DND-41 (cell line): ENCODE measurements at regions not wholly inside any gene's neighbourhood (a gene's known extent, or its start where the extent isn't known, plus 50 kb on each side); places are given as distances from the start of the nearest gene placed in this dataset.

Source experiments
- ATAC-seq: fragments of 200-7000 bp; cut with Tn5 transposase; 3 replicates; pipeline ENCODE4 v1.9.1; 2021; ENCODE audit warnings: low read depth; ENCODE audit not compliant: insufficient read depth
- DNase-seq: peaks from one replicate; pipeline ENCODE4 v3.0.0-alpha.2; 2020
- H2AFZ ChIP-seq: 2 replicates; pipeline ENCODE4 v1.6.0; 2012; ENCODE audit warnings: low read depth, low read length
- H3K27ac ChIP-seq: 2 replicates; pipeline ENCODE4 v1.5.1; 2012; ENCODE audit warnings: low read length, inconsistent platforms
- H3K27me3 ChIP-seq: fragments of 200-600 bp; sonication (generic); 2 replicates; pipeline ENCODE4 v1.6.0; 2012; ENCODE audit warnings: low read length, mild to moderate bottlenecking, inconsistent platforms; ENCODE audit not compliant: insufficient read depth, poor library complexity
- H3K36me3 ChIP-seq: 2 replicates; pipeline ENCODE4 v1.5.1; 2012; ENCODE audit warnings: low read length, inconsistent platforms; ENCODE audit not compliant: insufficient read depth
- H3K4me1 ChIP-seq: 2 replicates; pipeline ENCODE4 v1.5.1; 2012; ENCODE audit warnings: mild to moderate bottlenecking, low read length; ENCODE audit not compliant: insufficient read depth
- H3K4me2 ChIP-seq: 2 replicates; pipeline ENCODE4 v1.6.0; 2012; ENCODE audit warnings: mild to moderate bottlenecking, moderate library complexity, low read length, inconsistent platforms; ENCODE audit not compliant: insufficient read depth
- H3K4me3 ChIP-seq, 2 experiments: fragments of 200-600 bp in 1 of 2; shearing (Covaris generic) in 1 of 2; 2 replicates each; pipeline ENCODE4 v1.5.1; 2012 to 2016; ENCODE audit warnings: inconsistent platforms in 2 of 2, low read length in 2 of 2, mild to moderate bottlenecking in 2 of 2, low read depth in 1 of 2, moderate library complexity in 1 of 2
- H3K79me2 ChIP-seq: 2 replicates; pipeline ENCODE4 v1.6.0; 2012; ENCODE audit warnings: low read length, inconsistent platforms; ENCODE audit not compliant: insufficient read depth
- H3K9ac ChIP-seq: 2 replicates; pipeline ENCODE4 v1.6.0; 2012; ENCODE audit warnings: low read depth, mild to moderate bottlenecking, inconsistent platforms, low read length, moderate library complexity
- H3K9me3 ChIP-seq: 2 replicates; pipeline ENCODE4 v1.5.1; 2012; ENCODE audit warnings: low read length, moderate library complexity, mild to moderate bottlenecking, inconsistent platforms; ENCODE audit not compliant: insufficient read depth, severe bottlenecking
- H4K20me1 ChIP-seq: 2 replicates; pipeline ENCODE4 v1.6.0; 2012; ENCODE audit warnings: low read length; ENCODE audit not compliant: insufficient read depth
- EZH2 ChIP-seq: IDR thresholded peaks from 3 replicates; pipeline ENCODE4 v1.6.1; 2012; ENCODE audit warnings: borderline replicate concordance, low read depth, mild to moderate bottlenecking, moderate library complexity, low read length, inconsistent platforms; ENCODE audit not compliant: severe bottlenecking
- TF ChIP-seq, protein P1 (sequence below): IDR thresholded peaks from 2 replicates; pipeline ENCODE4 v1.5.1; 2012; ENCODE audit warnings: borderline replicate concordance, low read length, moderate library complexity, mild to moderate bottlenecking; ENCODE audit not compliant: poor library complexity, severe bottlenecking; ENCODE audit errors: extremely low read depth

DNA sequence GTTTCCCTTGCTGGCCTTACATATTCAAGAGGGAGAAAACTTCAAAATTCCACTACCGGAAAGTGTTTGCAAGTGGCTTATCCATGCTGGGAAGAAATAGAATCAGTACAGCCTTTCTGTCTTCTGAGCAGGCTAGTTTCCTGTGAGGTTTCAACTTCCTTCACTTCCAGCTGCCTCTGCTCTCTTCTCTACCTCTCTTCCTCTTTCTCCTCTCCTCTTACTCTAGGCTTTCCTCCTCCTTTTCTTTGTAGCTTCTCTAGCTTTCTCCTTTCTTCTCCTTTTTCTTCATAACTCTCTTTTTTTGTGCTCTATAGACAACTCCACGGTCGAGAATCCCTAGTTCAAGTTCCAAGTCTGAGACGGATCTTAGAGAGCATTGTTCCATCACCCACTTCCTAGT lies 421.8 kb downstream of the ETS1 start:
- DNase-seq (no peak), ATAC-seq (peak; percentile 89)
- Histone ChIP-seq H3K4me3 (no peak overlapping the region), H4K20me1 (no peaks in the 10 kb centered on the region), H3K9ac (no peak overlapping the region), H3K4me2 (no peak overlapping the region), H3K9me3 (no peaks in the 10 kb centered on the region), H3K27me3 (no peaks in the 10 kb centered on the region), H3K4me1 (peaks cover 12% of the 10 kb centered on the region), H3K79me2 (no peaks in the 10 kb centered on the region), H2AFZ (peak overlapping the region; percentile 15), H3K36me3 (no peaks in the 10 kb centered on the region), H3K27ac (no peak overlapping the region)
- TF ChIP-seq, protein P1, sequence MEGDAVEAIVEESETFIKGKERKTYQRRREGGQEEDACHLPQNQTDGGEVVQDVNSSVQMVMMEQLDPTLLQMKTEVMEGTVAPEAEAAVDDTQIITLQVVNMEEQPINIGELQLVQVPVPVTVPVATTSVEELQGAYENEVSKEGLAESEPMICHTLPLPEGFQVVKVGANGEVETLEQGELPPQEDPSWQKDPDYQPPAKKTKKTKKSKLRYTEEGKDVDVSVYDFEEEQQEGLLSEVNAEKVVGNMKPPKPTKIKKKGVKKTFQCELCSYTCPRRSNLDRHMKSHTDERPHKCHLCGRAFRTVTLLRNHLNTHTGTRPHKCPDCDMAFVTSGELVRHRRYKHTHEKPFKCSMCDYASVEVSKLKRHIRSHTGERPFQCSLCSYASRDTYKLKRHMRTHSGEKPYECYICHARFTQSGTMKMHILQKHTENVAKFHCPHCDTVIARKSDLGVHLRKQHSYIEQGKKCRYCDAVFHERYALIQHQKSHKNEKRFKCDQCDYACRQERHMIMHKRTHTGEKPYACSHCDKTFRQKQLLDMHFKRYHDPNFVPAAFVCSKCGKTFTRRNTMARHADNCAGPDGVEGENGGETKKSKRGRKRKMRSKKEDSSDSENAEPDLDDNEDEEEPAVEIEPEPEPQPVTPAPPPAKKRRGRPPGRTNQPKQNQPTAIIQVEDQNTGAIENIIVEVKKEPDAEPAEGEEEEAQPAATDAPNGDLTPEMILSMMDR, result no peak
- no peak for TF ChIP-seq EZH2

DNA sequence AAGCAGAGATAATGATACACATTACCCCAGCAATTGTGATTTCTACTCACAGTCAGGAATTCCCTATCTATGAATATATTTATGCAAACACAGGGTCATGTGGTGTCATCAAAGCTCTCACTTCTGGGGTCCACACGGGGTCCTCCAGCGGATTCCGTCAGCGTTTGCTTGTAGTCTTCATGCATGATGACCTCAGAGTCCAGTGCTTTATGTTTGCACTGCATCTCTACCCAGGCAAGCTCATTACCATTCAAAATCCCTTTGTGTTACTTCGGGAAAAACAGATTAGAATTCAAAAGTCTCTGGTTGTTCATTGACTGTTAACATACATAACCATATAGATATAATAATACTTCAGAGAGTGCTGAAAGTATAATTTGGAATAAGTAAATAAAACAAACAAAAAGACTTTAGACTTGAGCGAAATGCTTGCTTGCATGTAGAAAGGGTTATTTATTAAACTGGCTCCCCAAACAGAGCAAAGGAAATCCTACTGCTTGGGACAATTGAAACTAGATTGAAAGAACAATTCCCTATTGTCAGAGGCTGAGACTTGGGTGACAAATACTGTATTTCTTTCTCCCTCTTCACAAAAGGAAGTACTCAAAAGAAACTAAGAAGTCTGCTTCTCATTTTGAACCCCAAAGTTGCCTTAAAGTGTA lies 423.1 kb downstream of the ETS1 start:
- H3K4me2 ChIP-seq, result no peak overlapping the region
- no peak for ATAC-seq
- no peak for TF ChIP-seq EZH2
- TF ChIP-seq, protein P1, result no peak

DNA sequence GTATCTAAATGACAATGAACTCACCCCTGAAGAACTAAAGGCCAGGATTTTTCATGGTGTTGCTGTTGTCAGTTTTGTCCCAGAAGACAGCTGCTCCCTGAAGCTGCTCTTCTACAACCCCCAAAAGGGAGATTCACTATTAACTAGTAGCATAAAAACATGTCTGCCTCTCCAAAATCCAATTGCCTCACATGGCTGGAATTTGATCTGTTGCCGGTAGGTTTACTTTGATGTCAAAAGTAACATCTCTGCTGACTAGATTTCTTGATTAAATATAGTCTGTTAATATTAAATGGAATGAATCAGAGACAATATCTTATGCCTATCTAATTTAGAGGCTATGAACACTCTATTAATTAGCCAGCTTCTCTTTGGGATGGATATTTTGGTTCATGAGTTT lies 425.4 kb downstream of the ETS1 start:
- H3K9me3 ChIP-seq, result no peaks in the 10 kb centered on the region
- H3K79me2 ChIP-seq, result no peaks in the 10 kb centered on the region
- H3K27me3 ChIP-seq, result no peaks in the 10 kb centered on the region
- H3K4me1 ChIP-seq, result peaks cover 15% of the 10 kb centered on the region
- no peak overlapping the region for H2AFZ ChIP-seq
- H3K4me3 ChIP-seq, result no peak overlapping the region
- no peak for ATAC-seq
- no peak overlapping the region for H3K4me2 ChIP-seq
- TF ChIP-seq, protein P1, result no peak
- no peak for TF ChIP-seq EZH2
- H3K9ac ChIP-seq, result no peak overlapping the region
- no peaks in the 10 kb centered on the region for H4K20me1 ChIP-seq
- DNase-seq, result no peak
- no peaks in the 10 kb centered on the region for H3K36me3 ChIP-seq
- no peak overlapping the region for H3K27ac ChIP-seq

More for the DNA sequence above, 423.1 kb downstream of the ETS1 start:
- H3K9ac ChIP-seq, result no peak overlapping the region
- H3K27ac ChIP-seq, result no peak overlapping the region
- H3K4me1 ChIP-seq, result peaks cover 12% of the 10 kb centered on the region
- H3K27me3 ChIP-seq, result no peaks in the 10 kb centered on the region
- H4K20me1 ChIP-seq, result no peaks in the 10 kb centered on the region
- no peaks in the 10 kb centered on the region for H3K9me3 ChIP-seq
- no peaks in the 10 kb centered on the region for H3K79me2 ChIP-seq
- H3K4me3 ChIP-seq, result no peak overlapping the region
- no peak overlapping the region for H2AFZ ChIP-seq
- DNase-seq, result no peak
- no peaks in the 10 kb centered on the region for H3K36me3 ChIP-seq
